ENCODE measurements at regions not wholly inside any gene's neighbourhood (a gene's known extent, or its start where the extent isn't known, plus 50 kb on each side); places are given as distances from the start of the nearest gene placed in this dataset.

DNA sequence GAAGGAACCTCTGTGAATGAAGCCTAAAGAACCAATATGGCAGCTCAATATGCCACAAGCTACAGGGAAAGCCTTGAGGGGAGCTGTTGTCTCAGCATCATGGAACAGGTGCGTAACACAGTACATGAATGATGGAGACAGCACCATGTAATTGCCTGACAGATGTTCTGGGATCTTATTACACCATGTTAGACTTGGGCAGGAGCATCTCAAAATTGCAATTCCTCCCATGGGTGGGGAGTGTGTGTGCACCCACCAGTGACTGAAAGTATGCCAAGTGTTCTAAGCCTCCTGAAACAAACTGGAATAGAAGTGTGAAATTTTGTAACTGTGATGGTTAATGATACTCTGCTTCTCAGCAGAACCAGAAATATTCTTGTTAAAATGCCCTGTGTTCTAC is 151.0 kb upstream of the SRRM4 start (continued):
- no peak for TF ChIP-seq TEAD1 (CRISPR knock-in tag; IDR thresholded peaks at IDR 0.05)
- TF ChIP-seq, protein P1, sequence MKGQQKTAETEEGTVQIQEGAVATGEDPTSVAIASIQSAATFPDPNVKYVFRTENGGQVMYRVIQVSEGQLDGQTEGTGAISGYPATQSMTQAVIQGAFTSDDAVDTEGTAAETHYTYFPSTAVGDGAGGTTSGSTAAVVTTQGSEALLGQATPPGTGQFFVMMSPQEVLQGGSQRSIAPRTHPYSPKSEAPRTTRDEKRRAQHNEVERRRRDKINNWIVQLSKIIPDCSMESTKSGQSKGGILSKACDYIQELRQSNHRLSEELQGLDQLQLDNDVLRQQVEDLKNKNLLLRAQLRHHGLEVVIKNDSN (CRISPR knock-in tag; IDR thresholded peaks at IDR 0.05) = no peak

DNA sequence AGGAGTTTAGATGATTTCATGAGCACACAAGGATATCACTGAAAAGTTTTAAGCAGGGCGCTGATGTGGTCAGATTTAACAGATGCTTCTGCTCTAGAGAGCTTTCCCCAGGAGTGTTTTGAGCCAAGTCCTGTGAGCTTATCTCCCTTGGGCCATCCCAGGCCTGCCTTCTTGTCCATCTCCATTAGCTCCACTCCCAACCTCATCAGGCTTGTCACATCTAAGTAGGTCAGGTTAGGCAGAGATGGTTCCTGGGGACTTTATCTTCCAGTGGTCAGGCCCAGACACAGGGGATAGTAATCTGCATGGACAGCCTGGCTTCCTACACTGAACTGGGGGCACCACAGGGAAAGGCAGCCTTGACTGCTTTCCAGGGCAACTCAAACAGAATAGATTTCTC is 145.4 kb upstream of the SRRM4 start:
- TF ChIP-seq ETV6 (CRISPR knock-in tag; IDR thresholded peaks at IDR 0.05) (no peak), ZBTB21 (CRISPR knock-in tag; IDR thresholded peaks at IDR 0.05; ENCODE audit: borderline replicate concordance) (no peak), CREB1 (CRISPR knock-in tag; IDR thresholded peaks at IDR 0.05) (no peak), ELF4 (CRISPR knock-in tag; IDR thresholded peaks at IDR 0.05; ENCODE audit: low read depth) (no peak), SMAD4 (CRISPR knock-in tag; IDR thresholded peaks at IDR 0.05) (no peak), NR1H2 (CRISPR knock-in tag; IDR thresholded peaks at IDR 0.05) (no peak), ZNF423 (CRISPR knock-in tag; IDR thresholded peaks at IDR 0.05) (no peak), PRRX2 (CRISPR knock-in tag; IDR thresholded peaks at IDR 0.05) (no peak), JAZF1 (CRISPR knock-in tag; IDR thresholded peaks at IDR 0.05) (no peak)

DNA sequence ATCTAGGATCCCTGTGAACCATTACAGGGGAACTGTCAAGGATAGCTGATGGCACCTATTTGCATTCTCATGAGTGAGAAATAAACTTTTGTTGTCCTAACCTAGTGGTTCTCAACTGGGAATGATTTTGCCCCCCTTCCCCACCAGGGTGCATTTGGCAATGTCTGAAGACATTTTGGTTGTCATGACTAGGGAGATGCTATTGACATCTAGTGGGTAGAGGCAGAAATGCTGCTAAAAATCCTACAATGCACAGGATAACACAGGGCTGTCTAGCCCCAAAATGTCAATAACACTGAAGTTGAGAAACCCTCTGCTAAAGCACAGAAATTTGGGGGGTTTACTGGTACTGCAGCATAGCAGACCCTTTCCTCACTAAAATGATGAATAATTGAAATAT is 140.9 kb upstream of the SRRM4 start:
- Mint-ChIP-seq H3K4me3 (no peak overlapping the region), H3K36me3 (no peaks in the 10 kb centered on the region), H3K9me3 (no peaks in the 10 kb centered on the region), H3K4me1 (no peaks in the 10 kb centered on the region), H3K27ac (no peak overlapping the region), H3K27me3 (ENCODE audit: low read depth) (peaks cover 14% of the 10 kb centered on the region)
- ATAC-seq (peak; percentile 89), DNase-seq (ENCODE audit: low spot score) (peak; percentile 34)
- ChIA-PET CTCF (interaction anchor here (0.7 kb wide), 1 partner anchor 13 kb away, joined by 4 read pairs; no protein-coding TSS in a partner anchor), POLR2A (no interaction called here)
- TF ChIP-seq FOXP1 (CRISPR knock-in tag; IDR thresholded peaks at IDR 0.05; ENCODE audit: borderline replicate concordance) (no peak), ZNF671 (CRISPR knock-in tag; IDR thresholded peaks at IDR 0.05) (no peak), TCF7 (CRISPR knock-in tag; IDR thresholded peaks at IDR 0.05; ENCODE audit: low read depth) (no peak), RORB (CRISPR knock-in tag; IDR thresholded peaks at IDR 0.05) (no peak), NFYB (CRISPR knock-in tag; conservative IDR thresholded peaks at IDR 0.05; ENCODE audit: low read depth) (no peak)

More for the DNA sequence above, 145.4 kb upstream of the SRRM4 start:
- CTCF ChIA-PET = no interaction called here
- Mint-ChIP-seq H3K4me1 (no peaks in the 10 kb centered on the region), H3K27ac (no peak overlapping the region), H3K27me3 (ENCODE audit: low read depth) (peaks cover 23% of the 10 kb centered on the region), H3K4me3 (no peak overlapping the region), H3K36me3 (no peaks in the 10 kb centered on the region), H3K9me3 (no peaks in the 10 kb centered on the region)
- POLR2A ChIA-PET = no interaction called here
- DNase-seq (ENCODE audit: low spot score) (no peak), ATAC-seq (no peak)

DNA sequence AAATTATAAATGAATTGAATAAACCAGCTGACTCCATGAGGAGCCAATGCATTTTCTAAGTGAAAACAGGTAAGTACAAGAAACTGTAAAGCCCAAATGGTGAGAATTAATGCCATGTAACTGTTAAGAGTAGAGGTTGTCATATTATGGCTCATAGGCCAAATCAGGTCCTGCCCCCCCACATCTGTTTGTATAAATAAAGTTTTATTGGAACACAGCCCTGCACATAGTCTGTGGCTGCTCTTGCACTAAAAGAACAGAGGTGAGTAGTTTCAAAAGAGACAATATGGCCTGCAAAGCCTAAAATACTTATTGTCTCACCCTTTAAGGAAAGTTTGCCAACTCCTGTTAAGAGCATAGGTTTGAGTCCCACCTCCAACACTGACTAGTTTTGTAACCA is 140.5 kb upstream of the SRRM4 start:
- Mint-ChIP-seq H3K9me3 (peaks cover 3% of the 10 kb centered on the region; the same call in 1 of the 2 replicates), H3K4me1 (no peaks in the 10 kb centered on the region), H3K4me3 (no peak overlapping the region), H3K36me3 (no peaks in the 10 kb centered on the region), H3K27me3 (ENCODE audit: low read depth) (peaks cover 9% of the 10 kb centered on the region; the same call in 1 of the 2 replicates), H3K27ac (no peak overlapping the region)
- DNase-seq (ENCODE audit: low spot score) (no peak), ATAC-seq (no peak)
- ChIA-PET CTCF (interaction anchor here (0.7 kb wide), 1 partner anchor 13 kb away, joined by 4 read pairs; no protein-coding TSS in a partner anchor), POLR2A (no interaction called here)
- TF ChIP-seq, protein P2, sequence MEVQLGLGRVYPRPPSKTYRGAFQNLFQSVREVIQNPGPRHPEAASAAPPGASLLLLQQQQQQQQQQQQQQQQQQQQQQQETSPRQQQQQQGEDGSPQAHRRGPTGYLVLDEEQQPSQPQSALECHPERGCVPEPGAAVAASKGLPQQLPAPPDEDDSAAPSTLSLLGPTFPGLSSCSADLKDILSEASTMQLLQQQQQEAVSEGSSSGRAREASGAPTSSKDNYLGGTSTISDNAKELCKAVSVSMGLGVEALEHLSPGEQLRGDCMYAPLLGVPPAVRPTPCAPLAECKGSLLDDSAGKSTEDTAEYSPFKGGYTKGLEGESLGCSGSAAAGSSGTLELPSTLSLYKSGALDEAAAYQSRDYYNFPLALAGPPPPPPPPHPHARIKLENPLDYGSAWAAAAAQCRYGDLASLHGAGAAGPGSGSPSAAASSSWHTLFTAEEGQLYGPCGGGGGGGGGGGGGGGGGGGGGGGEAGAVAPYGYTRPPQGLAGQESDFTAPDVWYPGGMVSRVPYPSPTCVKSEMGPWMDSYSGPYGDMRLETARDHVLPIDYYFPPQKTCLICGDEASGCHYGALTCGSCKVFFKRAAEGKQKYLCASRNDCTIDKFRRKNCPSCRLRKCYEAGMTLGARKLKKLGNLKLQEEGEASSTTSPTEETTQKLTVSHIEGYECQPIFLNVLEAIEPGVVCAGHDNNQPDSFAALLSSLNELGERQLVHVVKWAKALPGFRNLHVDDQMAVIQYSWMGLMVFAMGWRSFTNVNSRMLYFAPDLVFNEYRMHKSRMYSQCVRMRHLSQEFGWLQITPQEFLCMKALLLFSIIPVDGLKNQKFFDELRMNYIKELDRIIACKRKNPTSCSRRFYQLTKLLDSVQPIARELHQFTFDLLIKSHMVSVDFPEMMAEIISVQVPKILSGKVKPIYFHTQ (CRISPR knock-in tag; IDR thresholded peaks at IDR 0.05) = no peak
- no peak for TF ChIP-seq ETV6 (CRISPR knock-in tag; IDR thresholded peaks at IDR 0.05)
- TF ChIP-seq, protein P3, sequence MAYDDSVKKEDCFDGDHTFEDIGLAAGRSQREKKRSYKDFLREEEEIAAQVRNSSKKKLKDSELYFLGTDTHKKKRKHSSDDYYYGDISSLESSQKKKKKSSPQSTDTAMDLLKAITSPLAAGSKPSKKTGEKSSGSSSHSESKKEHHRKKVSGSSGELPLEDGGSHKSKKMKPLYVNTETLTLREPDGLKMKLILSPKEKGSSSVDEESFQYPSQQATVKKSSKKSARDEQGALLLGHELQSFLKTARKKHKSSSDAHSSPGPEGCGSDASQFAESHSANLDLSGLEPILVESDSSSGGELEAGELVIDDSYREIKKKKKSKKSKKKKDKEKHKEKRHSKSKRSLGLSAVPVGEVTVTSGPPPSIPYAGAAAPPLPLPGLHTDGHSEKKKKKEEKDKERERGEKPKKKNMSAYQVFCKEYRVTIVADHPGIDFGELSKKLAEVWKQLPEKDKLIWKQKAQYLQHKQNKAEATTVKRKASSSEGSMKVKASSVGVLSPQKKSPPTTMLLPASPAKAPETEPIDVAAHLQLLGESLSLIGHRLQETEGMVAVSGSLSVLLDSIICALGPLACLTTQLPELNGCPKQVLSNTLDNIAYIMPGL (CRISPR knock-in tag; IDR thresholded peaks at IDR 0.05) = no peak
- TF ChIP-seq, protein P4, sequence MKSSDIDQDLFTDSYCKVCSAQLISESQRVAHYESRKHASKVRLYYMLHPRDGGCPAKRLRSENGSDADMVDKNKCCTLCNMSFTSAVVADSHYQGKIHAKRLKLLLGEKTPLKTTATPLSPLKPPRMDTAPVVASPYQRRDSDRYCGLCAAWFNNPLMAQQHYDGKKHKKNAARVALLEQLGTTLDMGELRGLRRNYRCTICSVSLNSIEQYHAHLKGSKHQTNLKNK (CRISPR knock-in tag; IDR thresholded peaks at IDR 0.05) = no peak
- no peak for TF ChIP-seq IRF2 (CRISPR knock-in tag; IDR thresholded peaks at IDR 0.05; ENCODE audit: borderline replicate concordance, low read depth)
- TF ChIP-seq, protein P5, sequence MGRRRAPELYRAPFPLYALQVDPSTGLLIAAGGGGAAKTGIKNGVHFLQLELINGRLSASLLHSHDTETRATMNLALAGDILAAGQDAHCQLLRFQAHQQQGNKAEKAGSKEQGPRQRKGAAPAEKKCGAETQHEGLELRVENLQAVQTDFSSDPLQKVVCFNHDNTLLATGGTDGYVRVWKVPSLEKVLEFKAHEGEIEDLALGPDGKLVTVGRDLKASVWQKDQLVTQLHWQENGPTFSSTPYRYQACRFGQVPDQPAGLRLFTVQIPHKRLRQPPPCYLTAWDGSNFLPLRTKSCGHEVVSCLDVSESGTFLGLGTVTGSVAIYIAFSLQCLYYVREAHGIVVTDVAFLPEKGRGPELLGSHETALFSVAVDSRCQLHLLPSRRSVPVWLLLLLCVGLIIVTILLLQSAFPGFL (CRISPR knock-in tag; IDR thresholded peaks at IDR 0.05; ENCODE audit: borderline replicate concordance) = no peak
- TF ChIP-seq, protein P6, sequence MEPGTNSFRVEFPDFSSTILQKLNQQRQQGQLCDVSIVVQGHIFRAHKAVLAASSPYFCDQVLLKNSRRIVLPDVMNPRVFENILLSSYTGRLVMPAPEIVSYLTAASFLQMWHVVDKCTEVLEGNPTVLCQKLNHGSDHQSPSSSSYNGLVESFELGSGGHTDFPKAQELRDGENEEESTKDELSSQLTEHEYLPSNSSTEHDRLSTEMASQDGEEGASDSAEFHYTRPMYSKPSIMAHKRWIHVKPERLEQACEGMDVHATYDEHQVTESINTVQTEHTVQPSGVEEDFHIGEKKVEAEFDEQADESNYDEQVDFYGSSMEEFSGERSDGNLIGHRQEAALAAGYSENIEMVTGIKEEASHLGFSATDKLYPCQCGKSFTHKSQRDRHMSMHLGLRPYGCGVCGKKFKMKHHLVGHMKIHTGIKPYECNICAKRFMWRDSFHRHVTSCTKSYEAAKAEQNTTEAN (CRISPR knock-in tag; IDR thresholded peaks at IDR 0.05) = no peak
- TF ChIP-seq OVOL2 (CRISPR knock-in tag; IDR thresholded peaks at IDR 0.05; ENCODE audit: borderline replicate concordance) = no peak
